ENCODE measurements at regions not wholly inside any gene's neighbourhood (a gene's known extent, or its start where the extent isn't known, plus 50 kb on each side); places are given as distances from the start of the nearest gene placed in this dataset.
A peak's percentile ranks its signal among the peaks of the same experiment; 100 is the strongest.

DNA sequence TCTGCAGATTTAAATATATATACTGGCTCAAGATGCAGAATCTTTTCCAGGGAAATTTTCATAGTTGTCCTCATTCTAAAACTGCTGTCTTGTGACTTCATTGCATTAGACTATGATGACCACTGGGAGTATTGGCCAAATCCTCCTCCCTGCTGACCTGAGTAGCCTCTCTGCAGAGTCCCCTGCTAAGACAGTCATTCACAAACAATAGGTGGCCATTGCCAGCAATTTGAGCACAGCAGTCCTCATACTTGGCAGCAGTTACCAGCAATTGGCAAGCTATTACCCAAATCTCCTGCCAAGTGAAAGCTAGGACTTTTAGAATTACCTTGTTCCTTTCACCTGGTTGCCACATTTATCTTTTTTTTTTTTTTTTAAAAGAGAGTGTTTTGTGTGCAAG is 325.8 kb downstream of the FAT3 start:
- ChIA-PET POLR2A (no interaction called here), CTCF (interaction anchor here (0.7 kb wide), 1 partner anchor 344 kb away, joined by 5 read pairs; no protein-coding TSS in a partner anchor)
- no peak overlapping the region for H3K4me3 ChIP-seq (ENCODE audit: low read depth, low read length)
- TF ChIP-seq, protein P1, sequence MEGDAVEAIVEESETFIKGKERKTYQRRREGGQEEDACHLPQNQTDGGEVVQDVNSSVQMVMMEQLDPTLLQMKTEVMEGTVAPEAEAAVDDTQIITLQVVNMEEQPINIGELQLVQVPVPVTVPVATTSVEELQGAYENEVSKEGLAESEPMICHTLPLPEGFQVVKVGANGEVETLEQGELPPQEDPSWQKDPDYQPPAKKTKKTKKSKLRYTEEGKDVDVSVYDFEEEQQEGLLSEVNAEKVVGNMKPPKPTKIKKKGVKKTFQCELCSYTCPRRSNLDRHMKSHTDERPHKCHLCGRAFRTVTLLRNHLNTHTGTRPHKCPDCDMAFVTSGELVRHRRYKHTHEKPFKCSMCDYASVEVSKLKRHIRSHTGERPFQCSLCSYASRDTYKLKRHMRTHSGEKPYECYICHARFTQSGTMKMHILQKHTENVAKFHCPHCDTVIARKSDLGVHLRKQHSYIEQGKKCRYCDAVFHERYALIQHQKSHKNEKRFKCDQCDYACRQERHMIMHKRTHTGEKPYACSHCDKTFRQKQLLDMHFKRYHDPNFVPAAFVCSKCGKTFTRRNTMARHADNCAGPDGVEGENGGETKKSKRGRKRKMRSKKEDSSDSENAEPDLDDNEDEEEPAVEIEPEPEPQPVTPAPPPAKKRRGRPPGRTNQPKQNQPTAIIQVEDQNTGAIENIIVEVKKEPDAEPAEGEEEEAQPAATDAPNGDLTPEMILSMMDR (IDR thresholded peaks at IDR 0.05; ENCODE audit: low read depth, low read length) = no peak
- H3K27me3 ChIP-seq (ENCODE audit: control insufficient read depth, insufficient read depth, low read length) = no peaks in the 10 kb centered on the region
- no peak overlapping the region for H3K27ac ChIP-seq (ENCODE audit: low read depth, low read length)
- H3K9me3 ChIP-seq (ENCODE audit: control insufficient read depth, insufficient read depth, low read length) = no peaks in the 10 kb centered on the region
- DNase-seq (ENCODE audit: low read depth, low spot score) = no peak

DNA sequence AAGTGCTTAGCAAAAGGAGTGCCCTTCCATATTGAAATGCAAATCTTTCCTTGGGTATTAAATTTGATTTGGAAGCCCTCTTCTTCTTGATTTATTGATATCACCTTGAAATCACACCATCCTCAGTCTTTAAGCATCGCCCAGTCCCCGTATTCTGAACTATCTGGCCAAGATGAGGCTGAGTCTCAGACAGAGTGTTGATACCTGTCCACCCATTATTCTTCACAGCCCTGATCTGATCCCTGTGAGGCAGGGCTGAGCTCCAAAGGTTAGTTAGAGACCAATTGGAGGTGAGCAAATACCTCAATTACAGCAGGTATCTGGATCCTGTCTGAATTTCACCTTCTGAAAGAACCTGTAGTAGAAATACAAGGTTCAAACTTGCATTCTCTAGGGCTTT is 326.3 kb downstream of the FAT3 start:
- POLR2A ChIA-PET = no interaction called here
- Histone ChIP-seq H3K27me3 (ENCODE audit: control insufficient read depth, insufficient read depth, low read length) (no peaks in the 10 kb centered on the region), H3K9me3 (ENCODE audit: control insufficient read depth, insufficient read depth, low read length) (no peaks in the 10 kb centered on the region), H3K4me3 (ENCODE audit: low read depth, low read length) (no peak overlapping the region), H3K27ac (ENCODE audit: low read depth, low read length) (no peak overlapping the region)
- TF ChIP-seq, protein P1 (IDR thresholded peaks at IDR 0.05; ENCODE audit: low read depth, low read length) = no peak
- DNase-seq (ENCODE audit: low read depth, low spot score) = no peak
- CTCF ChIA-PET = no interaction called here

DNA sequence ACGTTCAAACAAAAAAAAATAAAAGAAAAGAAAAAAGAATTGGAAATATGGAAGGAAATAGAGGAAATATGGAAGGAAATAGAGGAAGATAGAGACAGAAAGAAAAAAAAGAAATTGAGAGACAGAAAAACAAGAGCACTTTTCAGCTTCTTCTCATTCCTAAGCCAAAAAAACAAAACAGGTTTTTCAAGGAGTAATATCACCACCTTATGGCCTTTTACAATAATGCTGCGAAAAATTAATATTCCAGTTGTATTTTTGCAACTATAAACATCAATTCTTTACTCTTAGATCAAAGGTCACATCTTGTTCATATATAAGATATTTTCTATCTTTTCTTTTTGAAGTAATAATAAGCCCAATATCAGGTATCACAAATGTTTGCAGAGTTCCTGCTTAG is 328.3 kb downstream of the FAT3 start:
- no peaks in the 10 kb centered on the region for H3K27me3 ChIP-seq (ENCODE audit: control insufficient read depth, insufficient read depth, low read length)
- no peak overlapping the region for H3K27ac ChIP-seq (ENCODE audit: low read depth, low read length)
- H3K4me3 ChIP-seq (ENCODE audit: low read depth, low read length) = no peak overlapping the region
- H3K9me3 ChIP-seq (ENCODE audit: control insufficient read depth, insufficient read depth, low read length) = no peaks in the 10 kb centered on the region
- CTCF ChIA-PET = interaction anchor here (1.3 kb wide), 1 partner anchor 1511 kb away, joined by 4 read pairs; no protein-coding TSS in a partner anchor
- POLR2A ChIA-PET = no interaction called here
- TF ChIP-seq, protein P1 (IDR thresholded peaks at IDR 0.05; ENCODE audit: low read depth, low read length) = peak; percentile 26; the same call in 1 of the 2 replicates
- no peak for DNase-seq (ENCODE audit: low read depth, low spot score)

DNA sequence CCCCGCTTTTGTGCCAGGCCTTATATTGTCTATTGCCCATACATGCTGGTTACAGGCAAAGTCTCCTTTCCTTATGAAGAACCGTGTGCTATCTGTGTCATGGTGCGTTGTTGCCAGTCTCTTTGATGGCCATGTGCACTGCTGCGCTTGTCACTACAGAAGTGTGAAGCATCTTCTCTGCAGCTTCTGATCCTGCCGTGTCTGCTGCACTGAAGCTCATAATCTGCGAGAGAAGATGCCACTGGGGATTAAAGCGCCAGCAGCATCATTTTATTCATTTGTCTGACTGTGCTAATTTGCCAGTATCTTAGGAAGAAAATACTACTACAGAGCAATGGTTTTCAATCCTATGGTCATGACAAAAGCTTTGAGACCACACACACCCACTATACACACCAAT is 330.1 kb downstream of the FAT3 start:
- H3K4me3 ChIP-seq (ENCODE audit: low read depth, low read length) = no peak overlapping the region
- H3K9me3 ChIP-seq (ENCODE audit: control insufficient read depth, insufficient read depth, low read length) = no peaks in the 10 kb centered on the region
- no peak for DNase-seq (ENCODE audit: low read depth, low spot score)
- H3K27ac ChIP-seq (ENCODE audit: low read depth, low read length) = no peak overlapping the region
- CTCF ChIA-PET = no interaction called here
- H3K27me3 ChIP-seq (ENCODE audit: control insufficient read depth, insufficient read depth, low read length) = no peaks in the 10 kb centered on the region
- POLR2A ChIA-PET = no interaction called here
- TF ChIP-seq, protein P1 (IDR thresholded peaks at IDR 0.05; ENCODE audit: low read depth, low read length) = no peak

DNA sequence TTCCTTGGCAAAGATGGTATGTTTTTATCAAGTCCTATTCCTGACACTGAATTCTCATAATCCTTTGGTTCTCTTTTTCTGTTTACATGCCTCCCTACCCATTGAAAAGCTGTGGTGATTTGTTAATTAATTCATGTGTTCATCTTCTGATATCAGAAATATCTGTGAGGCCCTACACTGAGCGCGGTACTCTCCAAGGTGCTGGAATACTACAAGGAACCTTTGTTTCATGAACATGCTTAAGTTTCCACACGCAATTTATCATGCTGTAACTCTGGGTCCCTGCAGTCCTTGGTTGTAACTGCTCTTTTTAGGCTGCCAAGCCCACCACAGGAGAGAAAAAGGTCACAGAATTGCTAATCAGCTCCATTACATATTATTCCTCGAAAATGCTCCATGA is 331.8 kb downstream of the FAT3 start:
- ChIA-PET POLR2A (no interaction called here), CTCF (interaction anchor here (0.8 kb wide), 1 partner anchor 345 kb away, joined by 3 read pairs; no protein-coding TSS in a partner anchor)
- TF ChIP-seq, protein P1 (IDR thresholded peaks at IDR 0.05; ENCODE audit: low read depth, low read length) = no peak
- Histone ChIP-seq H3K27ac (ENCODE audit: low read depth, low read length) (no peak overlapping the region), H3K27me3 (ENCODE audit: control insufficient read depth, insufficient read depth, low read length) (no peaks in the 10 kb centered on the region), H3K9me3 (ENCODE audit: control insufficient read depth, insufficient read depth, low read length) (no peaks in the 10 kb centered on the region), H3K4me3 (ENCODE audit: low read depth, low read length) (no peak overlapping the region)
- DNase-seq (ENCODE audit: low read depth, low spot score) = no peak

Measured in AG04450 (cell line).